Ascending aorta (tissue), 2 donors: ENCODE measurements at regions not wholly inside any gene's neighbourhood (a gene's known extent, or its start where the extent isn't known, plus 50 kb on each side); places are given as distances from the start of the nearest gene placed in this dataset.
"Not testable (repeated sequence)": the region's sequence is repeated elsewhere in the genome, so short reads cannot be mapped to it uniquely, and the experiment has no call there.

Source experiments
- DNase-seq, 2 donors: peaks; one replicate each; pipeline ENCODE4 v3.0.0-alpha.2; 2019; ENCODE audit warnings: low spot score in 2 of 2
- H3K27ac ChIP-seq, 2 donors: fragments of 200-600 bp; sonication (generic); one replicate each; pipeline ENCODE4 v1.5.1; 2016 to 2017; ENCODE audit warnings: mild to moderate bottlenecking in 1 of 2
- H3K27me3 ChIP-seq: fragments of 200-600 bp; sonication (generic); one replicate; pipeline ENCODE4 v1.5.1; 2017
- H3K36me3 ChIP-seq, 2 donors: fragments of 200-600 bp; sonication (generic); one replicate each; pipeline ENCODE4 v1.5.1; 2016
- H3K4me1 ChIP-seq, 2 donors: fragments of 200-600 bp; sonication (generic); one replicate each; pipeline ENCODE4 v1.5.1; 2016 to 2017; ENCODE audit warnings: mild to moderate bottlenecking in 1 of 2
- H3K4me3 ChIP-seq, 2 donors: fragments of 200-600 bp; sonication (generic); one replicate each; pipeline ENCODE4 v1.5.1; 2016 to 2017; ENCODE audit warnings: mild to moderate bottlenecking in 1 of 2
- H3K9me3 ChIP-seq, 2 donors: fragments of 200-600 bp; sonication (generic); one replicate each; pipeline ENCODE4 v1.5.1; 2016
- intact Hi-C: fragments of 100-400 bp; cut with DNase I; formaldehyde crosslinking; loops from one replicate; pipeline ENCODE4 v1.15.1; 2023
- TF ChIP-seq, protein P1 (sequence below), 3 experiments: fragments of 200-600 bp in 2 of 3; fragments of 450-650 bp in 1 of 3; sonication (generic) in 2 of 3; IDR thresholded peaks; one replicate each; pipeline ENCODE4 v1.5.1; 2016 to 2019; ENCODE audit warnings: antibody characterized with exemption in 3 of 3, mild to moderate bottlenecking in 1 of 3, moderate library complexity in 1 of 3

DNA sequence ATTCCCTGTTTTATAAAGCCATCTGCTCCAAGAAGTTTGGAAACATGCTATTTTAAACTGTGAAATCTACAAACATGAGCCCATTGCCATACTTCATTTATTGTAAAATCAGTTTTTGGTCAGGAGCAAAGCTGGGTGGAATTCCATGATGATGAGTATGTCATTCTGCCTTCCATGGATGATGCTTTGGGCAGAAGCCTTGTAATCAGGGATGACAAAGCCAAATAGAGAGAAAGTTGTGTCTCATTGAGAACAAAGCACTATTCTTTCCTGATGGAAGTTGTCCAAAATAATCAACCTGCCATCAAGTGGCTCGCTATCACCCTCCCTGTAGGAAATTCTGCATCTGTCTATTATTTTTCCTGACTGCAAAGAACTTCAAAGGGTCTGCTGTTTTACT lies 313.0 kb upstream of the DEFB112 start:
- intact Hi-C loops, result no loop called here
- TF ChIP-seq, protein P1, sequence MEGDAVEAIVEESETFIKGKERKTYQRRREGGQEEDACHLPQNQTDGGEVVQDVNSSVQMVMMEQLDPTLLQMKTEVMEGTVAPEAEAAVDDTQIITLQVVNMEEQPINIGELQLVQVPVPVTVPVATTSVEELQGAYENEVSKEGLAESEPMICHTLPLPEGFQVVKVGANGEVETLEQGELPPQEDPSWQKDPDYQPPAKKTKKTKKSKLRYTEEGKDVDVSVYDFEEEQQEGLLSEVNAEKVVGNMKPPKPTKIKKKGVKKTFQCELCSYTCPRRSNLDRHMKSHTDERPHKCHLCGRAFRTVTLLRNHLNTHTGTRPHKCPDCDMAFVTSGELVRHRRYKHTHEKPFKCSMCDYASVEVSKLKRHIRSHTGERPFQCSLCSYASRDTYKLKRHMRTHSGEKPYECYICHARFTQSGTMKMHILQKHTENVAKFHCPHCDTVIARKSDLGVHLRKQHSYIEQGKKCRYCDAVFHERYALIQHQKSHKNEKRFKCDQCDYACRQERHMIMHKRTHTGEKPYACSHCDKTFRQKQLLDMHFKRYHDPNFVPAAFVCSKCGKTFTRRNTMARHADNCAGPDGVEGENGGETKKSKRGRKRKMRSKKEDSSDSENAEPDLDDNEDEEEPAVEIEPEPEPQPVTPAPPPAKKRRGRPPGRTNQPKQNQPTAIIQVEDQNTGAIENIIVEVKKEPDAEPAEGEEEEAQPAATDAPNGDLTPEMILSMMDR (IDR thresholded peaks at IDR 0.05), result no peak
- Histone ChIP-seq H3K9me3 (no peaks in the 10 kb centered on the region), H3K4me1 (no peaks in the 10 kb centered on the region), H3K36me3 (no peaks in the 10 kb centered on the region), H3K4me3 (no peak overlapping the region), H3K27ac (no peak overlapping the region), H3K27me3 (no peaks in the 10 kb centered on the region)
- DNase-seq, result no peak

DNA sequence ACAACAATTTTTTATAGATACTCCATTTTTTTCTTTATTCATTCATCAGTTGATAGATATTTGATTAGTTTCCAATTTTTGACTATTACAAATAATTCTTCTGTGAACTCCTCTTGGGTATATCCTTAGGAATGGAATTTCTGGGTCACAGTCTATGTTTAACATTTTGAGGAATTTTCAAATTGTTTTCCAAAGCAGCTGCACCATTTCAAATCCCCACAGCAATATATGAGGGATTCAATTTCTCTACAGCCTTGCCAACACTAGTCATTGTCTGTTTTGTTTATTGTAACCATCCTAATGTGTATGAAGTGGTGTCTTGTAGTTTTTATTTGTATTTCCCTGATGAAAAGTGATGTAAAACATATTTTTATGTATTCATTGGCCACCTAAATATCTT lies 320.3 kb upstream of the DEFB112 start:
- intact Hi-C loops, result no loop called here
- Histone ChIP-seq H3K4me1 (no peaks in the 10 kb centered on the region), H3K4me3 (no peak overlapping the region), H3K9me3 (no peaks in the 10 kb centered on the region), H3K27ac (no peak overlapping the region), H3K36me3 (no peaks in the 10 kb centered on the region), H3K27me3 (no peaks in the 10 kb centered on the region)
- no peak for DNase-seq
- TF ChIP-seq, protein P1 (IDR thresholded peaks at IDR 0.05), result no peak

DNA sequence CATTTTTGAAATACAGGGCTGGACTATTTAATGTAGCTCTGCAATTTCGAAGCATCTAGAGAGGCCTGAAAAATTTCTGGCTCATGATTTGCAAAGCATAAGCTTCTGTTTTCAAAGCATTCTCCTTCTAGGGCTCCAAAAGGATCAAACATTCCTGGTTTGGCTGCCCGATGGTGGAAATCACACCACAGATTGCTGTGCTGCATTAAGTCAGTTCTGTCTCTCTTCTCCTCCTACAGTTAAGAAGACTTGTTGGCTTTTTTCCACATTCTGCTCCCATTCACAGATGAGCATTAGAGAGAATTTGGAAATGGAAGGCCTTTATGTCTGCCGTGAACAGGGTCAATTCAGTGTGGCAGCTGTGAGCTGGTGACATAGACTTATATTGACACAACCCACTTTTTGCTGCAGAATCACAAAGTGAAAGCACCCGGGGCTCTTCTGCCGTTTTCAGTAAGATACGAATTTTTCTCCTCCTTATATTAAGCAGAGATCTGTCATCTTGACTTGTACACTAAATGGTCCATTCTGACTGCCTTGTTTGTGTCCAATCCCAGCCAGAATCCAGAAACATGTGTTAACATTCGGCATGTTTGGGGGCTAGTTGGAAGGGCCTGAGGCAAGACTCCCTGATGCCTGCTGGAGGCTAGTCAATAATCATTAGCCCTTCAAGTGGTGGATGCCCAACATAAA lies 330.8 kb upstream of the DEFB112 start:
- H3K9me3 ChIP-seq, result peaks cover 0 to 4% of the 10 kb centered on the region in 2 donors
- H3K4me3 ChIP-seq, result no peak overlapping the region
- H3K27ac ChIP-seq, result no peak overlapping the region
- intact Hi-C loops, result no loop called here
- no peaks in the 10 kb centered on the region for H3K4me1 ChIP-seq
- no peaks in the 10 kb centered on the region for H3K36me3 ChIP-seq
- DNase-seq, result no peak
- H3K27me3 ChIP-seq, result no peaks in the 10 kb centered on the region
- TF ChIP-seq, protein P1 (IDR thresholded peaks at IDR 0.05), result no peak

DNA sequence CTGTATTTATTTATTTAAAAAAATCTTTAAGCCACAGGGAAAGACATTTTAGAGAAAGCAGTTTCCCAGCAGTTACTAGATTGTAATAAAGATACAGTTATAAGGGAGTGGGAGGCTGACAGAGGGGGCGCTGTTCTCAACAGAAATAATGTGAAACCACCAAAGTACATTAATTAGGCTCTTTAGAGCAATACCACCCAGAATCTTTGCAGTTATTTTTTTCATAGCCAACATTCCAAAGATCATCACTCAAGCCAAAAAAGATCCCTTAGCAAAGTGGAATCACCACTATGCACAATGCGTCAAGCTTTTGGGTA lies 331.3 kb upstream of the DEFB112 start:
- Histone ChIP-seq H3K4me3 (no peak overlapping the region), H3K9me3 (peaks cover 0 to under 1% of the 10 kb centered on the region in 2 donors), H3K4me1 (no peaks in the 10 kb centered on the region), H3K27me3 (no peaks in the 10 kb centered on the region), H3K36me3 (no peaks in the 10 kb centered on the region), H3K27ac (no peak overlapping the region)
- intact Hi-C loops, result no loop called here
- DNase-seq, result no peak
- TF ChIP-seq, protein P1 (IDR thresholded peaks at IDR 0.05), result no peak

DNA sequence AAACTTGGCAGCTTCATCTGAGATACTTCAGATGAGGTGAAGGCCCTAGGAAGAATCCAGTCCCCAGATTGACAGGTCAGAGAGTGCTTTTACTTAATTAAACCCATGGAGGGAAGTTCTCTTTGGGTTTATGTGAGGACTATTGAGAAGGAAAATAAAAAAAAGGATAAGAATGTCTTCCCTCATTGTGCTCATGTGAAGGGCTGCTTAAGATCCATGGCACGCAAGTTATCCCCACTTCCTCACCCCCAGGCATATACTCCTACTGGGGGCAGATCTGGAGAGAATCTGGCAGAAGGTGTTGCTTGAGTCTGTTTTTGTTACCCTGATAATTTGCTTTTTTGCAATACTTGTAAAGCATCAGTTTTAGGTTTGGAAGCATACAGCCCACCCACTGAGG lies 322.9 kb upstream of the TFAP2D start:
- H3K27me3 ChIP-seq, result no peaks in the 10 kb centered on the region

DNA sequence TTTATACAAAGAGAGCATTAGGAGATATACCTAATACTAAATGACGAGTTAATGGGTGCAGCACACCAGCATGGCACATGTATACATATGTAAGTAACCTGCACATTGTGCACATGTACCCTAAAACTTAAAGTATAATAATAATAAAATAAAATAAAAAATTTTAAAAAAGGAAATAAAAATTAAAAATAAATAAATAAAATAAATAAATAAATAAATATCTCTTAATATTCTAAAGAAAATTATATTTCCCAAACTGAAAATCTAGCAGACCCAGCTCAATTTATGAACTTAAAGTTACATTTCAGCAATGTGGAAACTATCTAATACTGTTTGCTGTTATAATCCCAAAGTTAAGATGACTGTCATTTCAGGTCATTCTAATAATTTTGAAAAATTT lies 319.2 kb upstream of the TFAP2D start:
- H3K9me3 ChIP-seq, H3K27ac ChIP-seq, H3K27me3 ChIP-seq, intact Hi-C loops, H3K4me1 ChIP-seq, H3K36me3 ChIP-seq, H3K4me3 ChIP-seq, DNase-seq: not testable (repeated sequence)

More for the DNA sequence above, 322.9 kb upstream of the TFAP2D start:
- Histone ChIP-seq H3K27ac (no peak overlapping the region), H3K4me3 (no peak overlapping the region), H3K9me3 (no peaks in the 10 kb centered on the region), H3K36me3 (no peaks in the 10 kb centered on the region), H3K4me1 (no peaks in the 10 kb centered on the region)
- no peak for DNase-seq
- TF ChIP-seq, protein P1 (IDR thresholded peaks at IDR 0.05), result no peak
- intact Hi-C loops, result no loop called here
